ENCODE measurements at regions not wholly inside any gene's neighbourhood (a gene's known extent, or its start where the extent isn't known, plus 50 kb on each side); places are given as distances from the start of the nearest gene placed in this dataset.

GRCh38 chr12:60255044-60255443 lies 659.2 kb downstream of the SLC16A7 start:
- Histone ChIP-seq H3K36me3 (ENCODE audit: insufficient read depth, low read length) (no peaks in the 10 kb centered on the region), H3K27me3 (ENCODE audit: insufficient read depth, low read length) (no peaks in the 10 kb centered on the region), H3K4me1 (ENCODE audit: control insufficient read depth, insufficient read depth, low read length, unreplicated experiment) (peaks cover 19% of the 10 kb centered on the region), H3K27ac (ENCODE audit: low read depth, low read length) (no peak overlapping the region), H3K79me2 (ENCODE audit: control insufficient read depth, insufficient read depth, low read length, unreplicated experiment) (no peaks in the 10 kb centered on the region), H3K4me3 (ENCODE audit: low read depth, low read length) (no peak overlapping the region), H2AFZ (ENCODE audit: low read length, unreplicated experiment) (no peak overlapping the region)

- H3K4me3 ChIP-seq (ENCODE audit: low read depth, low read length): no peak overlapping the region
- peak overlapping the region; percentile 55 for H2AFZ ChIP-seq (ENCODE audit: low read length, unreplicated experiment)
- no peaks in the 10 kb centered on the region for H3K79me2 ChIP-seq (ENCODE audit: control insufficient read depth, insufficient read depth, low read length, unreplicated experiment)
- no peaks in the 10 kb centered on the region for H3K36me3 ChIP-seq (ENCODE audit: insufficient read depth, low read length)
- no peak overlapping the region for H3K27ac ChIP-seq (ENCODE audit: low read depth, low read length)
- no peaks in the 10 kb centered on the region for H3K27me3 ChIP-seq (ENCODE audit: insufficient read depth, low read length)
- peaks cover 19% of the 10 kb centered on the region for H3K4me1 ChIP-seq (ENCODE audit: control insufficient read depth, insufficient read depth, low read length, unreplicated experiment)
Observed at GRCh38 chr12:60257063-60257462, 661.2 kb downstream of the SLC16A7 start.

- Histone ChIP-seq H3K79me2 (ENCODE audit: control insufficient read depth, insufficient read depth, low read length, unreplicated experiment) (no peaks in the 10 kb centered on the region), H3K27ac (ENCODE audit: low read depth, low read length) (no peak overlapping the region), H3K36me3 (ENCODE audit: insufficient read depth, low read length) (no peaks in the 10 kb centered on the region), H3K27me3 (ENCODE audit: insufficient read depth, low read length) (no peaks in the 10 kb centered on the region), H3K4me1 (ENCODE audit: control insufficient read depth, insufficient read depth, low read length, unreplicated experiment) (peaks cover 27% of the 10 kb centered on the region), H3K4me3 (ENCODE audit: low read depth, low read length) (no peak overlapping the region), H2AFZ (ENCODE audit: low read length, unreplicated experiment) (no peak overlapping the region)
Observed at GRCh38 chr12:60259225-60259624, 663.4 kb downstream of the SLC16A7 start.

- H3K36me3 ChIP-seq (ENCODE audit: insufficient read depth, low read length): no peaks in the 10 kb centered on the region
- no peak overlapping the region for H3K27ac ChIP-seq (ENCODE audit: low read depth, low read length)
- H3K4me3 ChIP-seq (ENCODE audit: low read depth, low read length): no peak overlapping the region
Observed at GRCh38 chr12:60262378-60262777, 666.5 kb downstream of the SLC16A7 start.

GRCh38 chr12:60263161-60263560 lies 667.3 kb downstream of the SLC16A7 start:
- H3K36me3 ChIP-seq (ENCODE audit: insufficient read depth, low read length): no peaks in the 10 kb centered on the region
- H3K4me3 ChIP-seq (ENCODE audit: low read depth, low read length): no peak overlapping the region
- H3K79me2 ChIP-seq (ENCODE audit: control insufficient read depth, insufficient read depth, low read length, unreplicated experiment): no peaks in the 10 kb centered on the region
- H3K4me1 ChIP-seq (ENCODE audit: control insufficient read depth, insufficient read depth, low read length, unreplicated experiment): peaks cover 25% of the 10 kb centered on the region
- no peak overlapping the region for H3K27ac ChIP-seq (ENCODE audit: low read depth, low read length)
- no peaks in the 10 kb centered on the region for H3K27me3 ChIP-seq (ENCODE audit: insufficient read depth, low read length)
- no peak overlapping the region for H2AFZ ChIP-seq (ENCODE audit: low read length, unreplicated experiment)

More at GRCh38 chr12:60262378-60262777, 666.5 kb downstream of the SLC16A7 start:
- Histone ChIP-seq H3K4me1 (ENCODE audit: control insufficient read depth, insufficient read depth, low read length, unreplicated experiment) (peaks cover 27% of the 10 kb centered on the region), H3K27me3 (ENCODE audit: insufficient read depth, low read length) (no peaks in the 10 kb centered on the region), H3K79me2 (ENCODE audit: control insufficient read depth, insufficient read depth, low read length, unreplicated experiment) (no peaks in the 10 kb centered on the region), H2AFZ (ENCODE audit: low read length, unreplicated experiment) (no peak overlapping the region)

- no peaks in the 10 kb centered on the region for H3K27me3 ChIP-seq (ENCODE audit: insufficient read depth, low read length)
- H3K36me3 ChIP-seq (ENCODE audit: insufficient read depth, low read length): no peaks in the 10 kb centered on the region
- no peak overlapping the region for H3K4me3 ChIP-seq (ENCODE audit: low read depth, low read length)
- peak overlapping the region; percentile 17 for H2AFZ ChIP-seq (ENCODE audit: low read length, unreplicated experiment)
- H3K79me2 ChIP-seq (ENCODE audit: control insufficient read depth, insufficient read depth, low read length, unreplicated experiment): no peaks in the 10 kb centered on the region
- H3K4me1 ChIP-seq (ENCODE audit: control insufficient read depth, insufficient read depth, low read length, unreplicated experiment): peaks cover 25% of the 10 kb centered on the region
- no peak overlapping the region for H3K27ac ChIP-seq (ENCODE audit: low read depth, low read length)
Observed at GRCh38 chr12:60263836-60264493, 668.1 kb downstream of the SLC16A7 start.

GRCh38 chr12:60265741-60266140 lies 669.9 kb downstream of the SLC16A7 start:
- no peaks in the 10 kb centered on the region for H3K79me2 ChIP-seq (ENCODE audit: control insufficient read depth, insufficient read depth, low read length, unreplicated experiment)
- H3K27me3 ChIP-seq (ENCODE audit: insufficient read depth, low read length): no peaks in the 10 kb centered on the region
- peak overlapping the region; percentile 68 for H3K27ac ChIP-seq (ENCODE audit: low read depth, low read length)
- H2AFZ ChIP-seq (ENCODE audit: low read length, unreplicated experiment): peak overlapping the region; percentile 64
- peak overlapping the region; percentile 24; the same call in 1 of the 2 replicates for H3K4me3 ChIP-seq (ENCODE audit: low read depth, low read length)
- H3K36me3 ChIP-seq (ENCODE audit: insufficient read depth, low read length): no peaks in the 10 kb centered on the region
- H3K4me1 ChIP-seq (ENCODE audit: control insufficient read depth, insufficient read depth, low read length, unreplicated experiment): peaks cover 25% of the 10 kb centered on the region

- Histone ChIP-seq H3K27me3 (ENCODE audit: insufficient read depth, low read length) (no peaks in the 10 kb centered on the region), H3K4me3 (ENCODE audit: low read depth, low read length) (peak overlapping the region; percentile 24; the same call in 1 of the 2 replicates), H3K79me2 (ENCODE audit: control insufficient read depth, insufficient read depth, low read length, unreplicated experiment) (no peaks in the 10 kb centered on the region), H3K36me3 (ENCODE audit: insufficient read depth, low read length) (no peaks in the 10 kb centered on the region), H3K27ac (ENCODE audit: low read depth, low read length) (peak overlapping the region; percentile 68), H3K4me1 (ENCODE audit: control insufficient read depth, insufficient read depth, low read length, unreplicated experiment) (peaks cover 25% of the 10 kb centered on the region), H2AFZ (ENCODE audit: low read length, unreplicated experiment) (peak overlapping the region; percentile 64)
Observed at GRCh38 chr12:60266381-60266852, 670.6 kb downstream of the SLC16A7 start.

- no peaks in the 10 kb centered on the region for H3K27me3 ChIP-seq (ENCODE audit: insufficient read depth, low read length)
- H3K36me3 ChIP-seq (ENCODE audit: insufficient read depth, low read length): no peaks in the 10 kb centered on the region
- H3K4me1 ChIP-seq (ENCODE audit: control insufficient read depth, insufficient read depth, low read length, unreplicated experiment): peaks cover 15% of the 10 kb centered on the region
- H3K4me3 ChIP-seq (ENCODE audit: low read depth, low read length): no peak overlapping the region
- no peaks in the 10 kb centered on the region for H3K79me2 ChIP-seq (ENCODE audit: control insufficient read depth, insufficient read depth, low read length, unreplicated experiment)
- H2AFZ ChIP-seq (ENCODE audit: low read length, unreplicated experiment): no peak overlapping the region
- H3K27ac ChIP-seq (ENCODE audit: low read depth, low read length): no peak overlapping the region
Observed at GRCh38 chr12:60269611-60270269, 673.9 kb downstream of the SLC16A7 start.

GRCh38 chr12:60271816-60272215 lies 676.0 kb downstream of the SLC16A7 start:
- H2AFZ ChIP-seq (ENCODE audit: low read length, unreplicated experiment): no peak overlapping the region
- H3K4me3 ChIP-seq (ENCODE audit: low read depth, low read length): no peak overlapping the region
- no peaks in the 10 kb centered on the region for H3K79me2 ChIP-seq (ENCODE audit: control insufficient read depth, insufficient read depth, low read length, unreplicated experiment)
- H3K4me1 ChIP-seq (ENCODE audit: control insufficient read depth, insufficient read depth, low read length, unreplicated experiment): peaks cover 3% of the 10 kb centered on the region
- H3K27me3 ChIP-seq (ENCODE audit: insufficient read depth, low read length): no peaks in the 10 kb centered on the region
- no peaks in the 10 kb centered on the region for H3K36me3 ChIP-seq (ENCODE audit: insufficient read depth, low read length)
- no peak overlapping the region for H3K27ac ChIP-seq (ENCODE audit: low read depth, low read length)

- H3K27me3 ChIP-seq (ENCODE audit: insufficient read depth, low read length): no peaks in the 10 kb centered on the region
- peaks cover 4% of the 10 kb centered on the region for H3K4me1 ChIP-seq (ENCODE audit: control insufficient read depth, insufficient read depth, low read length, unreplicated experiment)
- H2AFZ ChIP-seq (ENCODE audit: low read length, unreplicated experiment): no peak overlapping the region
- H3K36me3 ChIP-seq (ENCODE audit: insufficient read depth, low read length): no peaks in the 10 kb centered on the region
- H3K79me2 ChIP-seq (ENCODE audit: control insufficient read depth, insufficient read depth, low read length, unreplicated experiment): no peaks in the 10 kb centered on the region
- no peak overlapping the region for H3K27ac ChIP-seq (ENCODE audit: low read depth, low read length)
- no peak overlapping the region for H3K4me3 ChIP-seq (ENCODE audit: low read depth, low read length)
Observed at GRCh38 chr12:60278209-60278608, 682.4 kb downstream of the SLC16A7 start.
